SW 1271 (cell line): ENCODE measurements at regions not wholly inside any gene's neighbourhood (a gene's known extent, or its start where the extent isn't known, plus 50 kb on each side); places are given as distances from the start of the nearest gene placed in this dataset.

Experiments
- DNase-seq, 2 experiments: peaks; one replicate each; lab custom pipeline; 2025; lab: John Stamatoyannopoulos, UW

DNA sequence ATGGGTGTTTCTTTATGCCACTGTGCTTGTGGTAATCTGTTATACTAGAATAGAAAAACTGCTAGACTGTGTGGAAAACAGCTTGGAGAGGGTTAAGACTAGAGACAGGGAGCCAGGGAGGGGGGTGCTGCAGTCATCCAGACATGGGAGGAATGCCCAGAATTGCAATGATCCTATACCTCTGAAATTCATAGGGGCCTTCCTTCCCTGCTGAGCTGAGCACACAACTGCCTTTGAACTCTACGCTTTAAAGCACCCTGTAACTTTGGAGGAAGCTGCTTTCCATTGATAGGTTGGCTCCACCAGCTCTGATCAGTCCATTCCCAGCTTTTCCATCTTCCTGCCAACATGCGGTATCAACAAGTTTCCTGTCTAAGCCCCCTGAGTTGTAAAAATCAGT is 155.9 kb upstream of the RASGEF1B start:
- DNase-seq = no peak

DNA sequence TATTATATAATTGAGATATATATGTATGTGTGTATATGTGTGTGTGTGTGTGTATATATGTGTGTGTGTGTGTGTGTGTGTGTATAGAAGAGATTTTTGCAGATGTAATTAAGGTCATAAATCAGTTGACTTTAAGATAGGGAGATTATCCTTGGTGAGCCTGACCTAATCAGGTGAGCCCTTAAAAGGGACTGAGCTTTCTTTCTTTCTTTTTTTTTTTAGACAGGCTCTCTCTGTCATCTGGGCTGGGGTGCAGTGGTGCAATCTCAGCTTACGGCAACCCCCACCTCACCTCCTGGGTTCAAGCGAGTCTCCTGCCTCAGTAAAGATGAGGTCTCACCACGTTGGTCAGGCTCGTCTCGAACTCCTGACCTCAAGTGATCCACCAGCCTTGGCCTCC is 155.1 kb upstream of the RASGEF1B start:
- no peak for DNase-seq

DNA sequence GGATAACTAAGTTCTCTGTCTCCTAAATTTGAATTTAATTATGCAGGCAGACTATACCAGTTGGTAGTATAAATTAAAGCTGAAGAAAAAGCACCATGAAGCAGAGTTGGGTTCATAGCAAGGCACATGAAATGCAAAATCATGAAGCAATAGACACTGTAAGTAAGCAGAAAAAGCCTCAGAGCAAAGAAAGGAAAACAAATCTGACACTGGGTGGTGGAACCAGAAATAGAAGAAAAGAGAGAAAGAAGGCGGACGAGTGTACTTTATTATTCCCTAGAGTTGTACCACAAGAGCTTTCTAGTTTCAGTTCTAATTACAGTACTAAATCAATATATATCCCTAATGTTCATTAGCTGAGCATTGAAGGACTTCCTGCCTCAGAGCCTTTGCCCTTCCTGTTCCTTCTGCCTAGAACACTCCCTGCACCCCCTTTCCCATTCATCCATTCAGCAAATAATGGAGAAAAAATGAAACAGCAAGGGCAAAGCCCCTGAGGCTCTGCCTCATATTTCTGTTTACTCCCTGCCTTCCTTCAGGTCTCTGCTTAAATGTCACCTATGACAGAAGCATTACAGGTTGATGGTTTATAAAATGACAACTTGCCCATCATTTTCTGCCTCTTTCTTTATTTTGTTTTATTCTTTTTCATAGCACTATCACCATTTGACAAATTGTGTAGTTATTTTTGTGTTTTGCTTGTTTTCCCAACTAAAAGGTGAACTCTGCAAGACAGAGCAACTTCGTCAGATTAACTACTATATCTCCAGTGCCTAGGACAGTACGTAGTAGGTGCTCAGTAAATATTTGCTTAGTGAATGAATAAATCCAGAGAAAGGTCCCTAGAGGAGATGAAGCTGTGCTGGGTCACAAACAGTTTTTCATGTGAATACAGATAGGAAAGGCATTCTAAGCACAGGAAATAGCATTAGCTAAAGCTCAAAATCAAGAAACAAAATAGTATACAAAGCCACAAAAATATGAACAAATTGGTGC is 154.0 kb upstream of the RASGEF1B start:
- DNase-seq = no peak

DNA sequence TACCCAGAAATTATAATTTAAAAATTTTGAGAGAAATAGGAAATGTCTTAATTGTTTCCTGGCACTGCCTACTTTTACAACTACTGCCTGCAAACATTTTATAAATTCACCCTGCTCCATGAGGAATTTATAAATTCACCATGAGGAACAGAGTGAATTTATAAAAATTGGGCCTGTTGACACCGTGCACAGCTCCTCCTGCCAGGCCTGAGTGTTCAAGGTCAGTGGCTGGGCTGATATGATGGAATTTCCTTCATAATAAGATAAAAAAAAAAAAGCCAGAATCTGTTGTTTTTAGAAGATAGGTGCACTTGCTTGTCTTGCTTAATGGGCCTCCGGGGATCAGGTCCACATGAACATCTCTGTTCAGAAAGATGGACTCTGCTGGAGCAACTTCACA is 151.7 kb upstream of the RASGEF1B start:
- DNase-seq = no peak

DNA sequence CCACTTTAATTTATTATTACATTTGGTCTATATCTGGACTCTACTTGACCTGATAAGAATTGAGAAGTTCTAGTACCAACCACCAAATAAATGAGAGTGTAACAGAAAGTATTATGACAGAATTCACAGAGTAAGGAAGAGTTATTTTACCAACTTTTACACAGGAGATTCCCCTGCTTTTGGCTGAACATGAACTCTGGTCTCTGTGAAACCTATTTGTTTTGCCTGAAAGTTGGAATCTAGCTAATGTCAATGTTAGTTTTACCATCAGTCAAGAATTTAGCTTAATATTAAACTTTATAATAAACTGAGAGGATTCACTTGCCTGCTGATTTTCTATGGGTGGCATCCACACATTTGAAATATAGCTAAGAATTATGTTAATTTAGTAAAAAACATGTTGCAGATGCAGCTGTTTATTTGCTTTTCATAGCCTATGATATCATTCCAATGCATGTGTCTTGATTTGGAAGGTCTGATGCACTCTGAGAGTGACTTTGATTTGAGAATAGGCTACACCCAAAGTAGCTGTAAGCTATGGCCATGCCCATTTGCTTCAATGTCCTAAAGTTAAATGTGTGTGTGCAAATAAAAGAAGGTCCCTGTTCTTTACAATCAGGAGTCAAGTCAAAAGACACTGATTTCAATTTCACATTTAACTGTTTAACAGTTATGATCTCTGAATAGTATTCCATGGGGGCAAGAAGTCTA is 150.9 kb upstream of the RASGEF1B start:
- DNase-seq = no peak

DNA sequence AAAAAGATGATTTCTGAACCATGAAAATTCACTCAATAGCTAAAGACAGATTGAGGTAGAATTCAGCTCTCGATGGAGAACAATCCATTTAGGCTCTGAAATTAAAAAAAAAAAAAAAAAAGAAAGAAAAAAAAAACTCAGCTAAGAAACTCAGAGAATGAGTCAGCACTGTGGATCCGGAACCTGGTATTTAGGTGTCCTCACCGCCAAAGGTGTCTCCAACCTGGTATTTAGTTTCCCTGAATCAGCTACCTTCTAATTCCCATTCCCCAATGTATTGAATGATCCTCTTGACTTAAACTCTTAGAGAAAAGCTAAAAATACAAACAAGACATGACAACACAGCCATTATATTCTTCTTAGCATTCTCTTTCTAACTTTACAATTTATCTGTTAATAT is 150.3 kb upstream of the RASGEF1B start:
- DNase-seq = no peak

DNA sequence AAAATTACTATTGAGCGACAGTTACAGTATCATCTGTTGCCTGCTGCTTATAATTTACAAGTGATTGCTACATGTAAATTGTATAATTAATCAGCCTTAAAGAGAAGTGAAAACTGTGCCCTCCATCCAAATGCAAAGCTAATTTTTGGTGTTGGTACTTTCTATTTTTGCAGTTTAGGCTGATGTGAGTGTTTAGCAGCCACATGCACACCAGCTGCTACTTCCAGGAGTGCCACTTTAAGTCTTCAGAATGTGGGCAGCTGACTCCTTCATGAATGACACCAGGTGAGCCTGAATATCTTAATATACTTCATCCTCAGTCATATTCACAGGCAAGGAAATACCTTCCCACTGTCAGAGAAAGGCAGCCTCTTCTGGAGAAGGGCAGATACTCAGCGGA is 149.8 kb upstream of the RASGEF1B start:
- DNase-seq = no peak

DNA sequence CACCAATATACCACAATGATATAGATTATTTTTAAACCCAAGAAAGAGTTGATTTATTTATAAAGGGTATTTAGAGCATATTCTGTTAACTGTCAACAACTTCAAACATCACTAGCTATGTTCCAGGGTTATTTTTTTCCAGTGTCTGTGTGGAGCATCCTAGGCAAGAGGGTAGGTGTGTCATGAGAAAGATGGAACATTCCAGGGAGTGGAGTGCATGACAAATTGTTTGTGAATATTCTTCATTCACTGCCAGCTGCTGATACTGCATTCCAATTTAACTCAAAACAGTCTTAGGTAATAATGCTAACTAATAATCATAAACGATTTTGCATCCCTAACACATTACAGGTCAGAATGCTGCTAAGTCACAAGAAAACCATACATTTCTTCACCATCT is 148.7 kb upstream of the RASGEF1B start:
- no peak for DNase-seq

DNA sequence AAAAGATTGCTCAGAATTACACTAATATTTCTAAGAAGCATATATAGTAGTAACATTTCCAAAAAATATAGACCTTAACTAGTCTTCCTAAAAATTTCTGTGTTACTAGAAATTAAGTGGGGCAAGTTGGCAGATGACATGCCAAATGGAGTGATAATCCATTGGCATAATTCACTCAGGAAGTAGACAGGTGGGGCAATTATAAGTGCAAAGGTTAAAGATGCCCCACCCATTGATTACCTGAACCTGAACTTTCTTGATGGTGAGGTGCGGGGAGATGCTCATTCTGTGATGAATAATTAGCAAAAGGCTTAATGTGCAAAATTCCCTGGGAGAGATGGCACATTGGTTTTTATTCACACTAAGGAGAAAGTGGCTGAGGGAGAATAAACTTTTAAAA is 145.8 kb upstream of the RASGEF1B start:
- no peak for DNase-seq

DNA sequence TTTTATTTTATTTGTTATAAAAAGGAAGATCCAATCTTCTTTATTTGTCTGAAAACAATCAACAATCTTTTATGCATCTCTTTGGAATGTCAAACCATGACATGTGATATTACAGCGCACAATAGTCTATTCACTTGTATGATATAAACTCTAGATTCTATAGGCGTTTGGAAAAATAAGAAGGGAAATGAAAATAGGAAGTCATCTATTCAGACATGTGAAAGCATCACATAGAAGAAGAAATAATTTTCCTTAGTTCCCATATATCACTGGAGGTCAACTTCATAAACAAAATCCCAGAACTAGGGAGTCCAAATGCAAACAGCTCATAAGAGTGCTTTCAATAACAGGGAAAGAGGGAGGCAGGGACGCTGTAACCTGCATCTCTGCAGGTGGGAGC is 139.5 kb upstream of the RASGEF1B start:
- DNase-seq = no peak

DNA sequence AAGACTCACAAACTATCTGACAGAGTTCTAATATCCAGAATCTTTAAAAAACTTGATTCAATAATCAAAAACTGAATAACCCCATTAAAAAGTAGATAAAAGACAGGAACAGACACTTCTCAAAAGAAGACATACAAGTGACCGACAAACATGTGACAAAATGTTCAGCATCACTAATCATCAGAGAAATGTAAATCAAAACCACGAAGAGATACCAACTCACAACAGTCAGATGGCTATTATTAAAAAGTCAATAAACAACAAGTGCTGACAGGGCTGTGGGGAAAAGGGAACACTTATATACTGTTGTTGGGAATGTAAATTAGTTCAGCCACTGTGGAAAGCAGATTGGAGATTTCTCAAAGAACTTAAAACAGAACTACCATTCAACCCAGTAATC is 138.1 kb upstream of the RASGEF1B start:
- no peak for DNase-seq

DNA sequence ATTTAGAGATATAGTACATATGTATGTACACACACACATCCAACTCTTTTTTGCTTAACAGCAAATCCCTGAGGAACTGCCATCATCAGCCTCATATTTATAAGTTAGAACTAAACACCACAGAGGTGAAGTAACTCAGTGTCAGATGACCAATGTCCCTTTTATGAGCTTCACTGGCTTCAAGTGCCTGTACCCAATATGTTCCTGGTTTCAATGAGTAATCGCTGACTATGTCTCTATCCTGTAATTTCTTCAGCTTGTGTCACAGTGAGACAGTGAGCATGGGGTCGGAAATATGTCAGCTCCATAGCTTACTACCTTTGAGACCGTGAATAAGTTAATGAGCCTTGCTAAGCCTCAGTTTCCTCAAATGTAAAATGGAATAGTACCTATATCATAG is 136.2 kb upstream of the RASGEF1B start:
- no peak for DNase-seq

DNA sequence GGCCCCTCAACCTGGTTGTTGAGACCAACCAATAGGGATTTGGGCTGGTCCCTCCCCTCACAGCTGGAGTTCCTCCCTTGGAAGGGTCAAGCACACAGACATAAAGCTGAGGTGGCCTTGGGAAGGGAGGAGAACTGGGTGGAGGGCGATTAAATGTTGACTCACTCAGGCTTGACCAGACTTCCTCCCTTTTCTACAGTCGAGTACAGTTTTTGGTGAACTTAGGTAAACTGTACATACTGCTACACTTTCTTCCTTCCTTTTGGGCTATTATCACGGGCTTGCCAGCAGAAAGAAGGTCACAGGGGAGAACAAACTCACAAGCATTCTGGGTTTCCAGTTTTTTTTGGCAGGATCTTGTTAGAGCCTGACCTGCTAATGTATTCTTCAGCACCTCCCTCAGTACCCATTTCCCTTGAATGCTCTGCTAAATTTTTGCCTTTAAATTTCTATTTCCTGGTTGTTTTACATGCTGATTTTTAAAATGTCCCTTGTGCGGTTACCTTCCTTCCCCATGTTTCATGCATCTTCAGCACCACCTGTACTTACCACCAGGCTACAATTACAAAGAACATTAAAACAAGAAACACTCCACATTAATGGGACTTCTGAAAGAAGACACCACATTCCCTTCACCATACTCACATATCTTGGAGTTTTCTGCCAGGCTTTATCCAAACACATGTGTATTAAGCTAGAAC is 135.2 kb upstream of the RASGEF1B start:
- DNase-seq = no peak

DNA sequence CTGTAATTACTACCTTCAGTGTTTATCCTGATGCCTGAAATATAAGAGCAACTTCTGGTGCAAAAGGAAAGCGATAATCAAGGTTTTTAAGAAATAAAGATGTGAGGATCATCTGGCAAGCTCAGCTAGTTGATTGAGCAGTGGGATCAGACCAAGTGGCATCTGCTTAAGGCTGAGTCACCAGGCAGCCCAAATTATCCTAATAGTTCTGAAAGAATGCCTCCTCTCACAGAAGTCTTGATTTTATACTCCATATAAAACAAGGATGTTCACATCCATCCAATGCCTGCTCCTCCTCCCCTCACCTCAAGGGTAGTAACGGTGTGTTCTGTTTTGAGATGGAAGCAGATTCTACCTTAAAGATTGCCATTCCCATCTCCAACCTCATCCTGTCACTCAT is 134.5 kb upstream of the RASGEF1B start:
- no peak for DNase-seq

DNA sequence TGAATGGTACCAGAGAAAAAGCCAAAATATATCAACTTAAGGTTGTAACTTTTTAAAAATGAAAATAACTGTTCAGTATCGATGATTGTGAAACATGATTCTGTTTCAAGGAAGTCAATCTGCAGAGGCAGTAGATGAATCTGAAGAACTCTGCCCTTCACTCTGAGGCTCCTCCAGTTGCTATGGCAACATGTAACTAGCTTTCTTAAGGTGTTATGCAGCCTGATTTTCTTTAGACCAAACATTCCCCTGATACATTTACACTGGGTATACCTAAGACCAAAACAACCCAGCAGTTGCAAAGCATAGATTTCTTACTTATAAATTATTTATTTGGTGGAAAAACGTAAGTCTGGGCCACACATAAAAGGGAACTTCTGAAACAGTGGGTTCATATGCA is 133.6 kb upstream of the RASGEF1B start:
- no peak for DNase-seq

DNA sequence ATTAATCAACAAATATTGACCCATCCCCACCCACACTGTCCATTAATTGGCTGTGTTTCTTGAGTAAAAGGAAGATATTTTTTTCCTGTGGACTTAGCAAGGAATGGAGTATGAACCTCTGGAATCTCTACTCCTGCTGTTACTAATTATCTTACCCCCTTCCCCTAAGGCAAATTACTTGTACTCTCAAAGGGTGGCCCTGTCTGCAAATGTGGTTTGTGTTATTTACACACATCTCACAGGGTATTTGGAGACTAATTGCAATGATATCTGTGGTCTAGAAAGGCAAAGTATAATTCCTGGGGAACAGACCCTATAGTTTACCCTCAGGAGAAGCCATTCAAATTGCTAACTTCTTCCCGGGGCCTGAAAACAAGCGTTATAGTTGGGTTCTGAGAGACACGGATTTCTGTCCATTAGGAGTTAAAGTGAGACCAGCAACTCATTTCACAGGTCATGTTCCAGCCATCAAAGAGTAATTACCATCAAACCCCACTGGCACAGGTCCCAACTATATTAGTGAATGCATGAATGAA is 133.0 kb upstream of the RASGEF1B start:
- no peak for DNase-seq

DNA sequence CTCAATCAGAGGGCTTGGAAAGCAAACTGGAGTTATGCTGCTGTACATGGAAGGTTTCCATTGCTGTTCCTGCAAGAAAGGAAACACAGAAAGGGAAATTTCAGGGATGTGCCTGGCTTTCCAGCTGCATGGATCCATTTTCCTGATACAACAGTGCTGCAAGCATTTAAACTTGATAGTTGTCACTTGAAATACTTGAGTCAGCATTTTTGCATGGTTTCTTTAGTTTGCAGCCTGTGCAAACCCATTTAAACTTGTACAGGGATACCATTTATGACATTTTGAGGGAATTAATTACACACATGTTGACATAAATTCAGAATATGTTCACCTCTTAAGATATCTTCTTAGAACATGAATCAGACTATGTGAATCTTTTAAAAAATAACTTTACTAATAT is 131.1 kb upstream of the RASGEF1B start:
- DNase-seq = no peak

DNA sequence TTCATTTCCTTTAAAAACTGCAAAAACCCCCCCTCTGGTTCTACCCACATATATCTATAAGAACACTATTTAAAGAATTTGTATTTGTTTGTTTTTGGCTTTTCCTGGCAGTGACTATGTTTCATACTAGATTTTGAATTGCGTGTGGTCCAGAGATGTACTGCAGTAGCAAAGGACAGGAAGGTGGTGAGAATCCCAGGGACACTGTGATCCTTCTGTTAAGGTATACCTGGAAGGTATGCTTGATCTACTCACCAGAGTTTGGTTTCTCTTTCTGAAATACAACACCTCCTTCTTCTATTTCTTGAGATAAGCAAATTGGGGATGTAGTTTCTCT is 129.6 kb upstream of the RASGEF1B start:
- DNase-seq = no peak

DNA sequence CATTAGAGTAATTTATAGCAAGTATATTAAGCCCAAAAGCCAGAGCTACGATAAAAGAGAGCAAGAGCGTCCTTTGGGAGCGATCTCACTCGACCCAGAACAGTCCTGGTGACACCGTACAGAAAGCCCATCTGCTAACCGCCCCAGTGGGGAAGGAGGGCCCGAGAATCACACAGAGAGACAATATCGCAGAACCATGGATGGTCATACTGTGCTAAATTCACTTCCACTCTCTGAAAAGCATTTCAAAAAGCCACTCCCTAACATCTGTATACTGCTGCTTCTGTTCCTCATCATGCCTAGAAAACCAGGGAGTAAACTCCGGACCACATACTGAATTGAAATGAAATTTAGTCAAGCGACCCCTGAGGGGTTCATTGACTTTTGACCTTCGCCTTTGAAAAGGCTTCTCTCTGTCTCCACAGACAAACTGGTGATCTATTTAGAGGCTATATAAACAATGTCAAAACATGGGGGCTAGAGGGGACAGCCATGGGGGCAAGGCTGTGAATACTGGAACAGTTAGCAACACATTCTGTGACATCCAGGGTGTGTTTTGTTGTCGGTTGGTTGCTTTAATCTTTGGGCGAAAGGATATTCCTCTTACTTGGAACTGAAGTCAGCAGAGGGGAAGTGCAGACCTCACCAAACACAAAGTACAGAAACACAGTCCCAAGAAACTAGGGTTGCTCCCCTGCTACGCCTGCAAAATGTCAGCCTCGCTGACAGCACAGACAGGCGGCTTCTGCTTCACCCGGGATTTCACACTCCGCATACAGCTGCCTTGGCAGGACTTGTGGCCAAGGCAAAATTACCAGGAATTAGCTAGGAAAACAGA is 129.0 kb upstream of the RASGEF1B start:
- no peak for DNase-seq

DNA sequence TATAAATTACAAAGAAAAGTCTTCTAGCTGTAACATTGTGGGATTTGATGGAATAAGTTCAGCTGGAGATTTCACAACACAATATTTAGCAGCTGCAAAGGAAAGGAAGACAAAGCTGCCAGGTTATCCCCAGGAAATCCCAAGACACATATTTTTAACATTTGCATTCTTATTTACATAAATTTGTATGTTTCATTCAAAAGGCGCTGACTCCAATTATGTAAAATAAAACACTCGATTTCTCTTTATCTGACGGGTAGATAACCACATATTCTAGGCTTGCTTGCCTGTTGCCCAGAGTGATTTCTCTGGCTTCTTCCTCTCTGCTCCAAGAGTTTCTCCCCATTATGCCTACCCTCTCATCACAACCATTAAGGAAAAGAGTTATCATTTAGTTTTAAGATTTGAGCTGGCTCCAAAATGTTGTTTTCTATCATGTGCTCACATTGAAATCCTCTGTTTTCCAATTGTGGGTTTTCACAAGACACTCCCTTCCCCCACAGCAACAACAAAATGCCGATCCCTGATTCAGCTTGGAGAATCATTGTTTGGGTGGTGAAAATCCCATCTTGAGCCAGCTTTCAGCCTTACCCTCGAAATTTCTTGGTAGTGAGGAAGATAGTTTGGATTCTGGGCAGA is 128.2 kb upstream of the RASGEF1B start:
- no peak for DNase-seq
